Caco-2 (cell line): ENCODE measurements at regions not wholly inside any gene's neighbourhood (a gene's known extent, or its start where the extent isn't known, plus 50 kb on each side); places are given as distances from the start of the nearest gene placed in this dataset.

ENCODE experiments used
- BruUV-seq: library from RNA; stranded (reverse); fragments of 400-500 nt; replicated peaks from 2 replicates; lab custom pipeline; 2021; lab: Mats Ljungman, UMichigan
- CTCF ChIA-PET: fragments of 300-600 bp; sonication (Branson Sonifier 250); formaldehyde crosslinking; loops from one replicate; lab custom pipeline; 2022; ENCODE audit warnings: antibody characterized with exemption; lab: Charles Lee
- POLR2A ChIA-PET: fragments of 300-600 bp; sonication (Branson Sonifier 250); formaldehyde crosslinking; loops from one replicate; lab custom pipeline; 2022; ENCODE audit warnings: antibody characterized with exemption; lab: Charles Lee
- DNase-seq, 2 experiments: peaks; one replicate each; pipeline versions ENCODE4 v3.0.0 to v3.0.0-alpha.2; 2020 to 2022
- H3K27me3 ChIP-seq: replicated peaks from 2 replicates; pipeline ENCODE4 v1.6.0; 2011; ENCODE audit warnings: low read length; ENCODE audit not compliant: control insufficient read depth, insufficient read depth
- H3K36me3 ChIP-seq: 2 replicates; pipeline ENCODE4 v1.5.1; 2011; ENCODE audit warnings: low read length; ENCODE audit not compliant: control insufficient read depth, insufficient read depth
- H3K4me1 ChIP-seq: fragments of 250-450 bp; sonication (Bioruptor Pico); 2 replicates; pipeline ENCODE4 v1.5.1; 2020; ENCODE audit warnings: mild to moderate bottlenecking
- H3K4me3 ChIP-seq: 2 replicates; pipeline ENCODE4 v1.5.1; 2011; ENCODE audit warnings: low read depth, mild to moderate bottlenecking, control low read depth, low read length
- H3K9me3 ChIP-seq: fragments of 250-450 bp; sonication (Bioruptor Pico); 2 replicates; pipeline ENCODE4 v1.5.1; 2020; ENCODE audit warnings: mild to moderate bottlenecking, moderate library complexity
- H3K27ac Mint-ChIP-seq: one replicate; pipeline ENCODE4 v1.8.0; 2022; ENCODE audit warnings: mixed read lengths; ENCODE audit not compliant: unreplicated experiment
- H3K27me3 Mint-ChIP-seq: one replicate; pipeline ENCODE4 v1.8.0; 2022; ENCODE audit warnings: mixed read lengths; ENCODE audit not compliant: insufficient read depth, unreplicated experiment
- H3K36me3 Mint-ChIP-seq: one replicate; pipeline ENCODE4 v1.8.0; 2022; ENCODE audit warnings: mild to moderate bottlenecking, mixed read lengths; ENCODE audit not compliant: insufficient read depth, unreplicated experiment
- H3K4me1 Mint-ChIP-seq: one replicate; pipeline ENCODE4 v1.8.0; 2022; ENCODE audit warnings: low read depth, mixed read lengths; ENCODE audit not compliant: unreplicated experiment
- H3K4me3 Mint-ChIP-seq: one replicate; pipeline ENCODE4 v1.8.0; 2022; ENCODE audit warnings: mild to moderate bottlenecking, moderate library complexity, mixed read lengths; ENCODE audit not compliant: unreplicated experiment
- H3K9me3 Mint-ChIP-seq: one replicate; pipeline ENCODE4 v1.8.0; 2022; ENCODE audit warnings: mixed read lengths; ENCODE audit not compliant: unreplicated experiment
- CTCF ChIP-seq, 2 experiments: fragments of 200-600 bp in 1 of 2; IDR thresholded peaks; 1 replicate in 1 of 2; 2 replicates in 1 of 2; pipeline versions ENCODE4 v1.5.1 to v1.8.0; 2011 to 2022; ENCODE audit warnings: antibody characterized with exemption in 1 of 2, control low read depth in 1 of 2, inconsistent platforms in 1 of 2, low read depth in 1 of 2, low read length in 1 of 2, mild to moderate bottlenecking in 1 of 2, moderate library complexity in 1 of 2; ENCODE audit not compliant: insufficient read depth in 1 of 2, severe bottlenecking in 1 of 2, unreplicated experiment in 1 of 2
- intact Hi-C: fragments of 100-400 bp; cut with micrococcal nuclease; formaldehyde crosslinking; loops from one replicate; pipeline ENCODE4 v1.10.0; 2022; ENCODE audit not compliant: unreplicated experiment

GRCh38 chr1:91162613-91163012 is 140.8 kb upstream of the ZNF644 start:
- Mint-ChIP-seq H3K4me3 (no peak overlapping the region), H3K36me3 (no peaks in the 10 kb centered on the region), H3K4me1 (peaks cover 14% of the 10 kb centered on the region), H3K9me3 (no peaks in the 10 kb centered on the region), H3K27ac (no peak overlapping the region), H3K27me3 (no peaks in the 10 kb centered on the region)
- intact Hi-C loops: loop anchor here (10.0 kb wide), 2 partner anchors 438 to 588 kb away; no protein-coding TSS in a partner anchor
- Histone ChIP-seq H3K27me3 (no peaks in the 10 kb centered on the region), H3K9me3 (no peaks in the 10 kb centered on the region), H3K4me3 (no peak overlapping the region), H3K4me1 (no peaks in the 10 kb centered on the region), H3K36me3 (no peaks in the 10 kb centered on the region)
- DNase-seq: no peak
- ChIA-PET CTCF (no interaction called here), POLR2A (no interaction called here)
- TF ChIP-seq CTCF (IDR thresholded peaks at IDR 0.05; ENCODE audit: insufficient read depth in 1 of 2, low read depth in 1 of 2, low read length in 1 of 2, severe bottlenecking in 1 of 2, unreplicated experiment in 1 of 2): no peak
- no TSS peak for BruUV-seq

- CTCF ChIA-PET: no interaction called here
- intact Hi-C loops: loop anchor here (10.0 kb wide), 2 partner anchors 437 to 587 kb away; no protein-coding TSS in a partner anchor
- H3K27ac Mint-ChIP-seq: no peak overlapping the region
Observed at GRCh38 chr1:91161749-91162148, 139.9 kb upstream of the ZNF644 start.

GRCh38 chr1:91161166-91161565 is 139.3 kb upstream of the ZNF644 start:
- H3K36me3 ChIP-seq: no peaks in the 10 kb centered on the region
- no peak overlapping the region for H3K4me3 ChIP-seq
- POLR2A ChIA-PET: no interaction called here
- no TSS peak for BruUV-seq
- no peak overlapping the region for H3K27ac Mint-ChIP-seq
- intact Hi-C loops: loop anchor here (10.0 kb wide), 2 partner anchors 436 to 586 kb away; no protein-coding TSS in a partner anchor
- H3K27me3 Mint-ChIP-seq: no peaks in the 10 kb centered on the region
- no peak for TF ChIP-seq CTCF (IDR thresholded peaks at IDR 0.05; ENCODE audit: insufficient read depth in 1 of 2, low read depth in 1 of 2, low read length in 1 of 2, severe bottlenecking in 1 of 2, unreplicated experiment in 1 of 2)
- peaks cover 14% of the 10 kb centered on the region for H3K4me1 Mint-ChIP-seq
- no peaks in the 10 kb centered on the region for H3K9me3 Mint-ChIP-seq
- no peaks in the 10 kb centered on the region for H3K9me3 ChIP-seq
- DNase-seq: no peak
- no peaks in the 10 kb centered on the region for H3K36me3 Mint-ChIP-seq
- CTCF ChIA-PET: no interaction called here
- no peak overlapping the region for H3K4me3 Mint-ChIP-seq
- H3K4me1 ChIP-seq: no peaks in the 10 kb centered on the region
- no peaks in the 10 kb centered on the region for H3K27me3 ChIP-seq

More at GRCh38 chr1:91161749-91162148, 139.9 kb upstream of the ZNF644 start:
- DNase-seq: no peak
- Mint-ChIP-seq H3K36me3 (no peaks in the 10 kb centered on the region), H3K9me3 (no peaks in the 10 kb centered on the region), H3K4me1 (peaks cover 14% of the 10 kb centered on the region), H3K27me3 (no peaks in the 10 kb centered on the region), H3K4me3 (no peak overlapping the region)
- no peak for TF ChIP-seq CTCF (IDR thresholded peaks at IDR 0.05; ENCODE audit: insufficient read depth in 1 of 2, low read depth in 1 of 2, low read length in 1 of 2, severe bottlenecking in 1 of 2, unreplicated experiment in 1 of 2)
- no TSS peak for BruUV-seq
- POLR2A ChIA-PET: no interaction called here
- no peaks in the 10 kb centered on the region for H3K36me3 ChIP-seq
- no peak overlapping the region for H3K4me3 ChIP-seq
- H3K4me1 ChIP-seq: no peaks in the 10 kb centered on the region
- H3K9me3 ChIP-seq: no peaks in the 10 kb centered on the region
- no peaks in the 10 kb centered on the region for H3K27me3 ChIP-seq
